Muscle of leg (tissue), 3 donors: ENCODE measurements at regions not wholly inside any gene's neighbourhood (a gene's known extent, or its start where the extent isn't known, plus 50 kb on each side); places are given as distances from the start of the nearest gene placed in this dataset.
"Not testable (repeated sequence)": the region's sequence is repeated elsewhere in the genome, so short reads cannot be mapped to it uniquely, and the experiment has no call there.

Source experiments
- DNase-seq: peaks from one replicate; pipeline ENCODE4 v3.0.0; 2013
- H3K27ac ChIP-seq: one replicate; pipeline ENCODE4 v1.5.1; 2013; ENCODE audit warnings: mild to moderate bottlenecking, low read length, control low read depth
- H3K27me3 ChIP-seq: one replicate; pipeline ENCODE4 v1.6.1; 2013; ENCODE audit warnings: low read length; ENCODE audit not compliant: control insufficient read depth, insufficient read depth
- H3K36me3 ChIP-seq: one replicate; pipeline ENCODE4 v1.6.1; 2013; ENCODE audit warnings: low read length; ENCODE audit not compliant: control insufficient read depth, insufficient read depth
- H3K4me1 ChIP-seq: one replicate; pipeline ENCODE4 v1.6.1; 2013; ENCODE audit warnings: low read length; ENCODE audit not compliant: control insufficient read depth, insufficient read depth
- H3K4me3 ChIP-seq: one replicate; pipeline ENCODE4 v1.5.1; 2013; ENCODE audit warnings: low read length, control low read depth
- H3K9me3 ChIP-seq: replicated peaks from 2 replicates; pipeline ENCODE4 v1.6.1; 2013; ENCODE audit warnings: low read depth, low read length; ENCODE audit not compliant: control insufficient read depth
- WGBS: methylation state at CpG from one replicate; pipeline ENCODE4 v1.1.5; 2013; ENCODE audit warnings: missing lambda C conversion rate; ENCODE audit not compliant: insufficient coverage; 5-methylcytosine and 5-hydroxymethylcytosine counted together

- Histone ChIP-seq H3K4me3 (no peak overlapping the region), H3K36me3 (no peaks in the 10 kb centered on the region), H3K9me3 (peaks cover 3% of the 10 kb centered on the region), H3K4me1 (no peaks in the 10 kb centered on the region), H3K27me3 (no peaks in the 10 kb centered on the region), H3K27ac (no peak overlapping the region)
- no CpG with 5 or more reads among the region's 1 CpG for WGBS
- no peak for DNase-seq
Measured at GRCh38 chr2:166750624-166751023, 137.7 kb upstream of the XIRP2 start.

GRCh38 chr2:166744117-166744516, 144.2 kb upstream of the XIRP2 start:
- H3K4me3 ChIP-seq, H3K27ac ChIP-seq, H3K4me1 ChIP-seq, H3K36me3 ChIP-seq, H3K27me3 ChIP-seq, DNase-seq: not testable (repeated sequence)
- WGBS: no CpG with 5 or more reads among the region's 1 CpG
- peaks cover 43% of the 10 kb centered on the region for H3K9me3 ChIP-seq

GRCh38 chr2:166743482-166743881, 144.8 kb upstream of the XIRP2 start:
- H3K9me3 ChIP-seq: peaks cover 46% of the 10 kb centered on the region
- not testable (repeated sequence) for H3K27me3 ChIP-seq, H3K4me3 ChIP-seq, H3K27ac ChIP-seq, DNase-seq, H3K36me3 ChIP-seq, H3K4me1 ChIP-seq
- WGBS: 88% methylated on average over 6 of the region's 10 CpGs

GRCh38 chr2:166727095-166727494, 161.2 kb upstream of the XIRP2 start:
- Histone ChIP-seq H3K27me3 (no peaks in the 10 kb centered on the region), H3K27ac (no peak overlapping the region), H3K9me3 (peaks cover 2% of the 10 kb centered on the region), H3K4me3 (no peak overlapping the region), H3K36me3 (no peaks in the 10 kb centered on the region), H3K4me1 (no peaks in the 10 kb centered on the region)
- no CpG with 5 or more reads among the region's 2 CpGs for WGBS
- peak; percentile 0 for DNase-seq

- WGBS: 100% methylated on average over 1 of the region's 2 CpGs
- H3K9me3 ChIP-seq: peaks cover 2% of the 10 kb centered on the region
- no peak overlapping the region for H3K27ac ChIP-seq
- H3K4me1 ChIP-seq: no peaks in the 10 kb centered on the region
- no peaks in the 10 kb centered on the region for H3K27me3 ChIP-seq
- no peak for DNase-seq
- H3K4me3 ChIP-seq: no peak overlapping the region
- H3K36me3 ChIP-seq: no peaks in the 10 kb centered on the region
Measured at GRCh38 chr2:166725927-166726924, 162.1 kb upstream of the XIRP2 start.

- Histone ChIP-seq H3K4me1 (no peaks in the 10 kb centered on the region), H3K9me3 (no peaks in the 10 kb centered on the region), H3K27me3 (no peaks in the 10 kb centered on the region), H3K4me3 (no peak overlapping the region), H3K27ac (no peak overlapping the region), H3K36me3 (no peaks in the 10 kb centered on the region)
- DNase-seq: no peak
Measured at GRCh38 chr2:166716968-166717367, 171.3 kb upstream of the XIRP2 start.

GRCh38 chr2:166700079-166700478, 188.2 kb upstream of the XIRP2 start:
- peak; percentile 34 for DNase-seq
- no CpG with 5 or more reads among the region's 2 CpGs for WGBS
- H3K9me3 ChIP-seq: no peaks in the 10 kb centered on the region
- no peak overlapping the region for H3K4me3 ChIP-seq
- no peaks in the 10 kb centered on the region for H3K36me3 ChIP-seq
- no peaks in the 10 kb centered on the region for H3K4me1 ChIP-seq
- H3K27me3 ChIP-seq: no peaks in the 10 kb centered on the region
- H3K27ac ChIP-seq: no peak overlapping the region

GRCh38 chr2:166695154-166695553, 193.1 kb upstream of the XIRP2 start:
- Histone ChIP-seq H3K27ac (no peak overlapping the region), H3K4me1 (no peaks in the 10 kb centered on the region), H3K4me3 (no peak overlapping the region), H3K27me3 (no peaks in the 10 kb centered on the region), H3K36me3 (no peaks in the 10 kb centered on the region), H3K9me3 (no peaks in the 10 kb centered on the region)
- DNase-seq: no peak
- WGBS: no CpG with 5 or more reads among the region's 1 CpG

- not testable (repeated sequence) for H3K4me3 ChIP-seq, H3K36me3 ChIP-seq, H3K9me3 ChIP-seq, DNase-seq, H3K4me1 ChIP-seq, H3K27ac ChIP-seq, H3K27me3 ChIP-seq
- WGBS: 92% methylated on average over 1 of the region's 4 CpGs
Measured at GRCh38 chr2:166686057-166686456, 192.0 kb upstream of the SCN7A start.

- no peak for DNase-seq
- H3K9me3 ChIP-seq: no peaks in the 10 kb centered on the region
- no peaks in the 10 kb centered on the region for H3K27me3 ChIP-seq
- WGBS: no CpG with 5 or more reads among the region's 1 CpG
- no peak overlapping the region for H3K4me3 ChIP-seq
- H3K27ac ChIP-seq: no peak overlapping the region
- no peaks in the 10 kb centered on the region for H3K36me3 ChIP-seq
- H3K4me1 ChIP-seq: no peaks in the 10 kb centered on the region
Measured at GRCh38 chr2:166677996-166678395, 183.9 kb upstream of the SCN7A start.
